UCSD-AML1 (cell line): ENCODE measurements at regions not wholly inside any gene's neighbourhood (a gene's known extent, or its start where the extent isn't known, plus 50 kb on each side); places are given as distances from the start of the nearest gene placed in this dataset.

Experiments
- DNase-seq: peaks from one replicate; lab custom pipeline; 2025; ENCODE audit not compliant: unreplicated experiment; lab: John Stamatoyannopoulos, UW

DNA sequence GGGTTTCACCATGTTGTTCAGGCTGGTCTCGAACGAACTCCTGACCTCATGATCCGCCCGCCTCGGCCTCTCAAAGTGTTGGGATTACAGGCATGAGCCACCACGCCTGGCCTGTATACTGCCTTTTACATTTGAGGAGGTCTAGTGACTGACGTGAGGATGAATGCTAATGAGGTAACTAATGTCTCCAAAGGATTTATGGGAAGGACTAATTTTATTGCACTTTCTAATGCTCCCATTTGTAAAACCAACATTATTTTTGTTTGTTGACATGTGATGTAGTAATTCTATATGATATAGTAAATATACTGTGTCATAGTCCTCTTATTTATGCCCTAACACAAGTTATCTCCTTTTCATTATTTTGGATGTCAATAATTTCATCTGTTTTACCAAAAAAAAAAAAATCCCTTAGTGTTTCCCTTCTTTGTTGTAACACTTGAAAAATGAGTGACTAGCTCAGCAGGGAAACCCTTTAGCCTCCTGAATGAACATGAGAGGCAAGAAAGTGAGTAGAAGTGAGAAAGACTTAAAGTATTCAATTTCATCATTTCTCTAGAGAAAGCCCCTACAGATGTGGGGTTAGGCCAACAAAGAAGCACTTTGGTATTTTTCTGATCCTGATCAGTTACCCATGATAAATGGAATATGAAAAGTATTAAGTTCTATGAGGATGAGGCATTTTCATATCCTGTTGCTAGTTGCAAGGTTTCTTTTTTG, 596.9 kb upstream of the PCDH15 start:
- DNase-seq, result no peak

DNA sequence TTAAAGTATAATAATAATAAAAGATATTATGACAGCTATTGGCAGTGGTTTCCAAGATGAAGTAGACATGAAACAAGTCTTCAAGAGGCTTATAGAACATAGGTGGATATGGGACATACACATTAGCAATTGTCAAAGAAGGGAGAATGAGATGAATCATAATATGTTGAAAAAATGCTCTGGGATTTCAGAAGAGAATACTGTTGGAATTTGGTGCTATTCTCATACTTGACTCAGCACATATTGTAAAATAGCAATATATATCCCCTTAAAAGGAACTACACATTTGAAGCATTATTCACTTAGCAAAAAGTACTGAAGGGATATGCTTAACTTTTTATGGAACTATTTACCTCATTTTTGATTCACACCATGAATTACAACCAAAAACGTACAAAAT, 577.2 kb upstream of the PCDH15 start:
- no peak for DNase-seq

DNA sequence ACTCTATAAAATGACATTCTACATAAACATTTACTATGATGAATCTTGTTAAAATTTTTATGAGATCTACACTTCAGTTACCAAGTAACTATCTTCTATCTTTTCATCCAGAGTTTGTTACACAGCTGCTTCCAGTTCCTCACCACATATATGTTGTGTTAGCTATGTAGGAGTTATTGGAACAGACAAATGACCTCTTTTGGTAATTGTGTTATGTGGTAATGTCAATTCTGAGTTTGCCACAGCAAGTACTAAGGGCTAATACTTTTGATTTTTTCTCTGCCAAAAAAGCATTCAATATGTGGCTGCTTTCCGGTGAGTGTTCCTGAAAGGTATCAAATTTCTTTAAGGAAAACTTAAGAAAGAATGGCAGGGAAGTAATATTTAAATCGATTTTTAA, 573.9 kb upstream of the PCDH15 start:
- no peak for DNase-seq

DNA sequence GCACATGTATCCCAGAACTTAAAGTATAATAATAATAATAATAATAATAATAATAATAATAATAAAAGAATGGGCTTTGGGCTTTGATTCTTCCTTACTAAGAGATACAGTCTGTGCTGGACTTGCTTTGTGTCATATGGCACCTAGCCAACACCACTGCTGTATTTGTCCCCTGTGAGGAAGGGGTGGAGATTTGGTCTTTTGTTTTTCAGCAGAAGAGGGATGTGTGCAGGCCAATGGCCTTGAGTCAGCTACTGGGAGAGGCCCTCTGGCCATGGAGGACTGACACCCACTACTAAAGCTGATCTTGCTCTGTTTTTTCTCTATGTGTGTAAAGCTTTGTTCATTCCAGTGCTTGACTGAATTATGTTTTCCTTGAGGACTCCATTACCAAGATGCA, 573.0 kb upstream of the PCDH15 start:
- DNase-seq, result no peak

DNA sequence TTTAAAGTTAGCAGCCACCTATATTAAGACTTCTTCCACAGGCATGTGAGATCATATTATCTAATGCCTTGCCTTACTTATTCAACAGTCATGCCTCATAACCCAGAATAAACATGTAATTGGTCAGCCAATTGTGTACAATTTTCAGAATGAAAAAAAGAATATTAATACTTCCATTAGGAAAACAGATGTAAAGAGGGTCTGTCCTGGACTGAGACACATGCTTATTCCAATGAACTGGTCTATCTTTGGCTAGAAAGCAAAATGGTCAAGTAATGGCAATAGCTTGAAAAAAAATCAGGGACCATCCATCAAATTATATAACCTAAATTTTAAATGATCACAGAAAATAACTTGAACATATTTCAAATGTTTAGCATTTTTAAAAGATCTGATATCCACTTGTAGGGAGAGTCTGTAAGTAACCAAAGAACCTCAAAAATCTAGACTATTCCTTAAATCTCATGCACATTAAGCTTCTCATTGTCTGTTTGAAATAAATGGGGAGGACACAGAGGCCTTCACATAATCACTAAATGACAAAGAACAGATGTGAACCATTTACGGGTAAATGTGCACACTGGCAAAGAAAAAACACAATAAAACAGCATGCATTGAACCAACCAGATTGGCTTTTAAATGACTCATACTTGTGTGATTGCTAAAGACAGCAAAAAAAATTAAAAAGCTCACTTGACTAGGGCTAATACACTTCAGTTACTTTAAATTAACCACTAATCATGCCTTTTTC, 568.8 kb upstream of the PCDH15 start:
- no peak for DNase-seq

DNA sequence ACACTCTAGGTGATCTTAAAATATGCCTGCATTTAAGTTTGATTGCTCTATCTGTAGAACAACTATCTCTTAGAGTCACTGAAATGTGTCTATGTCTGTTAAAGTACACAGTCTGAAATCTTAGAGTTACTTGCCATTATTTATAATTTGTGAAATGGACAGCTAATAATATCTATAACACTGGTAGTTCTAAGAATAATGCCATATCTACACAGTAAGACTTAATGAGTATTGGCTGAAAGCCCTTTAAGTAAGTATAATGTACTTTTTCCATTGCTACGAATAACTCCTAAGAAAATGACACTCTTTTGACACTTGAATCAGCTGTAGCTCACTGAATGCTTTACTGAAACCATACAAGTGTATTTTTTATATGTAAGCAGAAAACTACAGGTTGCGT, 567.4 kb upstream of the PCDH15 start:
- no peak for DNase-seq

DNA sequence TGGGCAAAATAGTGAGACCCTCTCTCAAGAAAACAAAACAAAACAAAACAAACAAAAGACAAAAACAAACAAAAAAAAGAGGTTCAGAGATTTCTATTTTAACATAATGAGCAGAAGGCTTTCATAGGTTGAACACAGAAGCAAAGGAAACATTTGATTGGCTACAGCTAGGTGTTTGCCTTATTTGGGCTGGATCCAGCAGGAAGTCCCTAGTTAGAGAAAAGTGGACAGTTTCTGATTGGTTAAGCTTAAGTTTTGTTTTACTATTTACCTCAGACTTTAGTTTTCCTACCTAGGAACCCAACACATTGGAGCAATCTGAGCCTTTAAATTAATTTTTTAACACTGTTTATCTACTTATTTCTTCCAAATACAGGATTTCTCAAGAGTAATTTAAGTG, 566.5 kb upstream of the PCDH15 start:
- DNase-seq, result no peak

DNA sequence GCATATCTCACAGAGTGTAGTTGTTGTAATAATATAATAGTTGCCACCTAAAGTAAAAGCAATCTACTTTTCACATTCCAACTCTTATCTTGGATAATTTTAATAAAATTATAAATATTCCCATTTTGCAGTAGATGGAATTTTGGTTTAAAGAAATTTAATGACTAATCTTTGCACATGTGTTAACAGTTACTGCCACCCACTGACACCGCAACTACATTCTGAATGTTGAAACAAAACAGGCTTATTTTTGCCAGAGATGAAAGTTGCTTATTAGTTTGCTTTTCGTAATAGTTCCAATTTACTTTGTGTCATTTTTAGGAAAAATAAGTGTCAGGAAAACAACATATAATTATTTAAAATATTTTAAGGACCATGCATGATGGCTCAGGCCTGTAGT, 557.5 kb upstream of the PCDH15 start:
- no peak for DNase-seq

DNA sequence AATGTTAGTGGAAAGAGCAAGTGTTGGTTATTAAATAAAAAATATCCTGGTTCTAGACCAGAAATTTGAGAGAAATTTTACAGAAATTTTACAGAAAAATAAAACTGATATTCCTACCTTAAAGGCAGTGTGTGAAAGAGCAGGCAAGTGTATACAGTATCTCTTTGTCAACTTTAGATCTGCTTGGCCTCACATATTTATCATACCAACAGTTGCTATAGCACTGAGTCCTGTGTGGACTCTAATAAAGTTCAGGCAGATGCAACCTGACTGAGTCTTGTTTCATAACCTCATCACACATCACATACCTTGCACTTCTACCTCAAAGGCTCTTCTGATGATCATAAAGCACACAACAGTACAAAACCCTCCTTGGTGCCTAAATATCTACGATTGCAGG, 552.4 kb upstream of the PCDH15 start:
- no peak for DNase-seq

DNA sequence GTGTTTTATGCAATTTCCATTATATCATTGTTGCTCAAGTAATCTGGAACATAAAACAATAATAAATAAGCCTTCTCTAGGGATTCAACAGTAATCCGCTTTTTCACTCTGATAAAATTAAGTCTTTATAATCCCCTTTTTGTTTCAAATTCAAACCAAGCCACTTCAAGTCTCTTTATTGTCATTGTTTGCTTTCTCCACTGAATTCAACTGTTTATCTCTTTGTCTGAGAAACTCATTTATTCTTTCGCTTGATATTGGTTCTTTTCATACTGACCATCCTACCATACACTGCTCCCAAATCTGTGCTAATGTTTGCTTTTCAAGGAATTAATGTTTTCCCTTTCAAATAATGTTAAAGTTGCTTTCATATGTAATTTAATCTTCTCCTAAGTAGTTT, 550.4 kb upstream of the PCDH15 start:
- no peak for DNase-seq

DNA sequence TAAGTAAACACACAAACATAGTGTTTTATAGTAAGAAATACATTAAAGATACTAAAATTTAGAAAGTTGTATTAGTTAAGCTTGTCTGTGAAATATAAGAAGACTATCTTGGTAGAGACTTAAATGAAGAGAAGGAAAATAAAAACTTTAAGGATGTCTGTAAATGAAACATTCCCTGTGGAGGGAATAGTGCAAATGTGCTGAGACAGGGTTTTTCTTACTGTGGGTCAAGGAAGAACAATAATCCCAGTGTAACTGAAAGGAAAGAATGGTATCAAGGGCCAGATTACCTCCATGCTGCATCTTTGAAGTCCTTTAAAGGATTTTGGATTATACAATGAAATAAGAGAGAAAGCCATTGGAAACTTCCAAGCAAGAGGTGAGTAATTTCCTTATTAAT, 547.5 kb upstream of the PCDH15 start:
- no peak for DNase-seq

DNA sequence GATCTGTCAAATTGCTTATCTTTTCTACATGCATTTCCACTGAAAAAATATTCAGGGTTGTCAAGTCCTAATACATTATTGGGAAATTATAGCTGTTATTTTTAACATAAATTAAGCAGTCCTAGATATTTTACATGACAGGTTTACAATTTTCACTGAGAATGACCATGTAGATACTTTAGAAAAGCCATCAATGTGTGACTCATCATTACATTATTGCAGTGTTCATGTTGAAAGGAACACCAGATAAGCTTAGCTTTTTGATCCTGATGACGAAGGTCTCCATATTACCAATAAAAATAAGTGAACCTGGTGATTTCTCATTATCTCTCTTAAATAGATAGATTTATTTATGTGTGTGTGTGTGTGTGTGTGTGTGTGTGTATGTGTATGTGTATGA, 529.5 kb upstream of the PCDH15 start:
- no peak for DNase-seq

DNA sequence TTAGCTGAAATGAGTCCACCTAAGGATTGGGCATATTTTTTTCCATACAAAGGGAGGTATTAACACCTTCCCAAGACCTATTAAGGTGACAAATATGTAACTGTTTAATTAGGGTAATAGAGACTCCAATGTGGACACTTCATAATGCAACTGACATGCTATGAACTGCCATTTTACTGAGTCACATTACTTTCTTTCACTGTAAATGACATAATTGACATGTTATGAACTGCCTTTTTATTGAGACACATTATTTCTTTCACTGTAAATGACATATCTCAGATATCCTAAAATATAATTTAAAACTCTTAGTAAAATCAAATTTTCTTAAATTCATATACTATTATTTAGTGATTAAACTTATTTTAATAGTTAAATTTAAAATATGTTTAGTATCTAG, 528.8 kb upstream of the PCDH15 start:
- DNase-seq, result no peak

DNA sequence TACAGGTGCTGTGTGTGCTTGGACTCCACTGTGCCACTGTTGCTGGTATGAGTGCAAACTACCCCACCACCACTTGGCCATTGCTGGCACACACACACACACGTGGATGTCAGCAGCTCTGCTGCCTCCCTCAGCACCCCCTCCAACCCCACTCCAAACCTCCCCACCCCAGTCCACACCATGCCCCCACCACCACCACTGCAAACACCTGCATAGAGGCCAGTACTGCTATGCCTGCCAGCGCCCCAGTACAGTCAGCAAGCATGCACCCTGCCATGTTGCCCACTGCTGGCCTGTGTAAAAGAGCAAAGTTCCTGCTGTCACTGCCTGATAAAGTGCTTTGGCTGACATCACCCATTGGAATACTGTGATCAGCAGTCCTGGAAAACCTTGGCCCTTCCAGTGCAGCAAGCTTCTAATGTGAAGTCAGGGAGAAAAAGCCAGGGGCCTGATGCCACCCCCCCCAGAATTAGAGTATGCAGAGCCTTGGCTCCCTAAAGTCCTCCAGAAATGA, 519.2 kb upstream of the PCDH15 start:
- DNase-seq, result no peak

DNA sequence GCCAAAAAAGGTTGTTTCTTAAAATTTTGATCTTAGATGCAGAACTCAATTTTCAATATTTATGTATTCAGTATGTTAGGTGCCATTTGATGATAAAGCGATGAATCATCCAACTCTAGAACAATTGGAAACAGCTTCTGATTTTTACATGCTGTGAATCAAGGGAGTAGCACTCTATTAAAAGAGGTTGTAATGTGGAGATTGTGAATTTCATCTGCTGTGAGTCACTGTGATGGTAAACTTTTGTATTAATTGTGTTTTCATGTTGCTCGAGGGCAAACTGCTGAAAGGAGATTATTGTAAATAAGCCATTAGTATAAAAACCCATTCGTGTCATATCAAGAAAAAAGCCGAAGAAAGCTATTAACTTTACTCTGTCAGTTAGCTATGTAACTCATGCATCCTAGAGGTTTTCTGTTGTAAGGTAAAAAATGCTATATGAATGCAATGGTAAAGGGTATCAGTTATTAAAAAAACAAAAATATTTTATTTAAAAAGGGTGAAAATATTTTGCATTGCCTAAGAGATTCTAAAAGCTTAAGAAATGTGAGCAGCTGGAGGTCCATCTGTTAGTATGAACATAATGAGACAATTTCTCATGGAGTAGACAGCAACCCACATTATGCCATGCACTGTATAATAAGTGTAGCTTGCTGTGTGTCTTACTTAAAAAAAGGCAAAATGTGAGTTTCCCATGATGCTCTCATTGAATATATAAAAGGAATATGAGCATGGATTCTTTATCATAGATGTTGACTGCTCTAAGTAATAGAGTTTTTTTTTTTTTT, 511.0 kb upstream of the PCDH15 start:
- DNase-seq, result no peak

DNA sequence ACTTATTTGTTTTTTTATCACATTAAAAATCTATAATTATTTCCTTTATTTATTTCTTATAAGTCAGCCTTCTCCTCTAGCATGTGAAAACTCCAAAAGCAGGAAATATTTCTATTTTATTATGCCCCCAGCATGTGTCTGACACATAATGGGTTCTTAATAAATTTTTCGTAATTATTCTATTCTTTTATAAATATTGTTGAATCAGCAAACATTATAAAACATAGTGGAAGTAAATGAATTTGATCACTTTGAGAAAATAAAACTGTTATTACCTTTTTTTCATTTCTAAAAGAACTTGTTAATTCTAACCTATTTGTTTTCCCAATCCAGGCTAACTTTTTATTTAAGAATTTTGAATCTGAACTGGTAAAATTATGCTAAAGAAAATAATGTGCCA, 509.1 kb upstream of the PCDH15 start:
- DNase-seq, result no peak

DNA sequence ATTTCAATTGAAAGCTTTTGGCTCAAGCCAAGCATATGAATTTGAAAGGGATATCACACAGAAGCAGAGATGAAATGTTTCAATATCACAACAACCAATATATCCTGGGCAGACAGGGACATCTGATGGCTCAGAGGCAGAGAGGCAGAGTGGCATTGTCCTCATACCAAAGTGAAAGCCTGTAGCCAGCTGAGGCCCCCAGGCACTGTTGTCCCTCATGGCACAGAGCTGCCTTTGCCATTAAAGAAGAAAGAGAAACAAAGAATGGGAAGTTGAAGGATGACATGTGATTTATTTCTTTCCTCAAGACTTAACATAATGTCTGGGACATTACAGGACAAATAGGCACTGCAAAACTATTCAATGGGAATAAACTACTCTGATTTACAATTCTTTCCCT, 504.3 kb upstream of the PCDH15 start:
- DNase-seq, result no peak

DNA sequence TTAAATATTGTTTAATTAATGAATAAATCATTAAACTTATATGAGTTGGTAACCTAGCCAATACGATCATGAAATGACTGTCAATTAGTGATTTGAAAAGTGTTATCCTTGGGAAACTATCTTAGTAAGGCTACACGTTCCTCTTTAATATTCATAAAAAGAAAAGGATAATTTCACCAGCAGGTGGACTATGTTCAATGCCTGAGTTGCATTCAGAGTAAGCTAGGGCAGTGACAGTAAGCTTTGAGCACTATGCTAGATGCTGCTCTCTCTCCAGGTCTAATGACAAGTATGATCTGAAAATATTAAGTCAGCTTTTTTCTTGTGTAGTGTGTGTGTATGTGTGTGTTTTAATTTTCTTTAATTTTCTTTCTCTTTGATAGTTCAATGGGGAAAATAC, 486.3 kb upstream of the PCDH15 start:
- no peak for DNase-seq

DNA sequence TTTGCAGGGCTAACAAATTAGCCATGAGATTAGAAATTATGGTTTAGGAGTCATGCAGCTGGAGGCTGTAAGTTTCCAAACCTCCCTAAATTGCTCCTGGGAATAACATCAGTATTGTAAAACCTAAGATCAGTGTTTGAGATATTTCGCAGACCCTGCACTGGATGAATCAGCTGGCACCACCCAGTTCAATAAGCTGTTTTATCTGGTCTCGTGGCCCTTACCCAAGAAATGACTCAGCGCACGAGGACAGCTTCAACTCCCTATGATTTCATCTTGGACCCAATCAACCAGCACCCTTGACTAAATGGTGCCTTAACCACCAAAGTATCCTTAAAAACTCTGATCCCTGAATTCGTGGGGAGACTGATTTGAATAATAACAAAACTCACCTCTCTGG, 482.0 kb upstream of the PCDH15 start:
- DNase-seq, result no peak

DNA sequence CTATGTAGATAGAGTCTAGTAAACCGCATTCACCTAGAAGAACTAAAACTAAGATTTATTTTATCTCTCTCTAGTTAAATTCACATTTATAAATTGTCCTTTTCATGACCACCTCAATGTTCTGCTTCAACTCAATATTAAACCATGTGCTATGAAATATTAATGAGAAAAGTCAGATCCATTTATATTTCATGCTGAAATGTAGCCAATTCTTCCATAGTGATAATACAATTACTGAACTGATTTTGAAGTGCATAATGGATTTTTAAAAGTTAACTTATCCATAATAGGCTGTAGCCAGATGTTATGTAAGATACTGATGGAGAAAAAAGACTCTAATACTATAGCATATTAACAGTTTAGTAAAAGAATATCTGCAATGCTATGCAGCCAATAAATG, 479.7 kb upstream of the PCDH15 start:
- no peak for DNase-seq

DNA sequence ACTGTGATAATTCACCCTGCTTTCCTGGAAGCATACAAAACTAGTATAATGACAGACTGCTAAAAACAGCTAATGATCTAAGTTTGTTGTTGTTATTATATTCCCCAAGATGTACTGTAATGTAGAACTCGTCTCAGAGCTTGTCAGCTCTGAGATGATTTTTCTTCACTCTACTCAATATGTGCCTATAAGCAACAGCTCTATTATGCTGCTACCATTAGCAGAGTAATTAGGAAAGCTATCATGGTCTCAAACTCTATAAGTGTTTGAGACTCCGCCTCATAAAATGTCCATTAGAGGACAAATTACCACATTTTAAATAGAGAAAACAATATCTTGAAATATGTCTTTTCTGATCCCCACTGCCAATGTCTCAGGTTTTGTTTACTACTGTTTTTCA, 476.5 kb upstream of the PCDH15 start:
- no peak for DNase-seq

DNA sequence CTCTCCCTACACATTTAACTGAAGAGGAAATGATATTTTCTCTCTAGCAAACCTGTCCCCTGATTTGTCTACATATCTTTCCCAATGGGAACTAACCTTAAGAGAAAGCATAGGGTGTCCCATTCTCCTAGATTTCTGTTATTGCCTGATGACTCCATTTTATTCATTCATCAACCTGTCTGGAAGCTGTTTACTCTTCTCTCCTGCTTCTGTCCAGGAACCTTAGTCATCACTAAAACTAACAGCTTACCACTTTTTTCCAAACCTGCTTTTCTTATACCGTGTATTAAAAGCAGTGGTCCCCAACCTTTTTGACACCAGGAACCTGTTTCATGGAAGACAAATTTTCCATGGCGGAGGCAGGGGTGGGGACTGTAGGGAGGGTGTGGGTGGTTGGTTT, 473.3 kb upstream of the PCDH15 start:
- DNase-seq, result no peak
